IPS-NIHi7 (cell line): ENCODE measurements at regions not wholly inside any gene's neighbourhood (a gene's known extent, or its start where the extent isn't known, plus 50 kb on each side); places are given as distances from the start of the nearest gene placed in this dataset.

ENCODE experiments used
- DNase-seq: peaks from one replicate; pipeline ENCODE4 v3.0.0; 2012; ENCODE audit warnings: mixed read lengths; ENCODE audit errors: extremely low spot score

- no peak for DNase-seq
These were observed 58.1 kb upstream of the TJP1 start for GRCh38 chr15:29880341-29880740.

GRCh38 chr15:29874977-29875376 is 52.7 kb upstream of the TJP1 start:
- DNase-seq: no peak

DNA sequence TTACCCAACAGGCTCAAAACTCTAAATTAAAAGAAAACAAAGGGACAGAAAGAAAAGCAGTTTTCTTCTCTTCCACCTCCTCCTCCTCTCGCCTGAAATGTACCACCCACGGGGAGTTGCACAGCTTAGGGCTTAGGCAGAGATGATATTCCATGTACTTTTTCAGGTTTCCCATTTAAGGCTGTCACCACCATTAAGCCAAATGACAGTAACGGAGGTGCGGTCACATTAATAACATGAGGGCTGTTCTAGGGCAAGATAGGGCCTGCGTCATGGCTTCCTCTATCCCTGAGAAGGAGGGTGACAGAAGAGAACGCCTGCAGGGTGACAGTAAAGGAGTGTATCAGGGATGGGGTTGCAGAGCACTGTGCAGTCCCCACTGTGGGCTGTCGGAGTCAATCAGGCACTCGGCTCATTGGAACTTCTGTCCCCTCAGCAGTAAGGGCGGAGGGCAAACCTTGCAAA is 51.7 kb upstream of the TJP1 start:
- DNase-seq: no peak

GRCh38 chr15:29873264-29873663 is 51.0 kb upstream of the TJP1 start:
- no peak for DNase-seq

GRCh38 chr15:29872716-29873115 is 50.4 kb upstream of the TJP1 start:
- DNase-seq: no peak
